ENCODE measurements at regions not wholly inside any gene's neighbourhood (a gene's known extent, or its start where the extent isn't known, plus 50 kb on each side); places are given as distances from the start of the nearest gene placed in this dataset.

- Histone ChIP-seq H3K9me2 (ENCODE audit: insufficient read depth) (no peaks in the 10 kb centered on the region), H4K20me1 (ENCODE audit: insufficient read depth) (no peaks in the 10 kb centered on the region), H3K27me3 (replicated peaks; ENCODE audit: insufficient read depth) (no peaks in the 10 kb centered on the region), H3K27ac (no peak overlapping the region), H3K9me3 (ENCODE audit: low read depth) (no peaks in the 10 kb centered on the region), H3K36me3 (ENCODE audit: low read depth) (no peaks in the 10 kb centered on the region), H3K4me3 (no peak overlapping the region), H3K4me2 (ENCODE audit: unreplicated experiment) (no peak overlapping the region), H3F3A (ENCODE audit: insufficient read depth) (peaks cover 14% of the 10 kb centered on the region), H3K9ac (no peak overlapping the region), H3K4me1 (ENCODE audit: insufficient read depth) (peaks cover 30% of the 10 kb centered on the region), H2AFZ (no peak overlapping the region), H3K79me2 (ENCODE audit: insufficient read depth) (no peaks in the 10 kb centered on the region)
- peak; percentile 21 for DNase-seq
- WGBS, 2 experiments (ENCODE audit: low coverage in 1 of 2, low lambda C conversion rate in 2 of 2, missing lambda C conversion rate in 2 of 2): 79 to 84% methylated on average over 4 of the region's 4 CpGs
- in situ Hi-C loops (cut with MboI): loop anchor here (25.0 kb wide), 1 partner anchor 378 kb away; no protein-coding TSS in a partner anchor
- TF ChIP-seq EZH2 (IDR thresholded peaks at IDR 0.05; ENCODE audit: insufficient read depth, poor library complexity, severe bottlenecking): no peak
- TF ChIP-seq EZH2phosphoT487 (IDR thresholded peaks at IDR 0.05; ENCODE audit: insufficient read depth, low read depth): no peak
These were observed 243.8 kb upstream of the JADE1 start for GRCh38 chr4:128565565-128566186.

GRCh38 chr4:128565054-128565453 is 244.4 kb upstream of the JADE1 start:
- TF ChIP-seq EZH2phosphoT487 (IDR thresholded peaks at IDR 0.05; ENCODE audit: insufficient read depth, low read depth): no peak
- TF ChIP-seq EZH2 (IDR thresholded peaks at IDR 0.05; ENCODE audit: insufficient read depth, poor library complexity, severe bottlenecking): no peak
- in situ Hi-C loops (cut with MboI): loop anchor here (25.0 kb wide), 1 partner anchor 378 kb away; no protein-coding TSS in a partner anchor
- Histone ChIP-seq H3K27ac (no peak overlapping the region), H3F3A (ENCODE audit: insufficient read depth) (peaks cover 12% of the 10 kb centered on the region), H3K27me3 (replicated peaks; ENCODE audit: insufficient read depth) (no peaks in the 10 kb centered on the region), H3K4me3 (no peak overlapping the region), H3K36me3 (ENCODE audit: low read depth) (no peaks in the 10 kb centered on the region), H3K9me2 (ENCODE audit: insufficient read depth) (no peaks in the 10 kb centered on the region), H3K9me3 (ENCODE audit: low read depth) (no peaks in the 10 kb centered on the region), H3K9ac (no peak overlapping the region), H2AFZ (no peak overlapping the region), H3K79me2 (ENCODE audit: insufficient read depth) (no peaks in the 10 kb centered on the region), H3K4me1 (ENCODE audit: insufficient read depth) (peaks cover 24% of the 10 kb centered on the region), H4K20me1 (ENCODE audit: insufficient read depth) (no peaks in the 10 kb centered on the region), H3K4me2 (ENCODE audit: unreplicated experiment) (no peak overlapping the region)
- no peak for DNase-seq
- 90 to 91% methylated on average over 2 of the region's 2 CpGs for WGBS, 2 experiments (ENCODE audit: low coverage in 1 of 2, low lambda C conversion rate in 2 of 2, missing lambda C conversion rate in 2 of 2)

- no peak for DNase-seq
- H2AFZ ChIP-seq: no peak overlapping the region
- no peak overlapping the region for H3K27ac ChIP-seq
- peaks cover 13% of the 10 kb centered on the region for H3F3A ChIP-seq (ENCODE audit: insufficient read depth)
- H3K9me2 ChIP-seq (ENCODE audit: insufficient read depth): no peaks in the 10 kb centered on the region
- WGBS, 2 experiments (ENCODE audit: low coverage in 1 of 2, low lambda C conversion rate in 2 of 2, missing lambda C conversion rate in 2 of 2): 92 to 97% methylated on average over 2 of the region's 2 CpGs
- no peak overlapping the region for H3K4me3 ChIP-seq
- no peaks in the 10 kb centered on the region for H3K36me3 ChIP-seq (ENCODE audit: low read depth)
- no peak overlapping the region for H3K4me2 ChIP-seq (ENCODE audit: unreplicated experiment)
- in situ Hi-C loops (cut with MboI): loop anchor here (25.0 kb wide), 1 partner anchor 377 kb away; no protein-coding TSS in a partner anchor
- no peak overlapping the region for H3K9ac ChIP-seq
- H4K20me1 ChIP-seq (ENCODE audit: insufficient read depth): no peaks in the 10 kb centered on the region
- TF ChIP-seq EZH2phosphoT487 (IDR thresholded peaks at IDR 0.05; ENCODE audit: insufficient read depth, low read depth) (no peak), EZH2 (IDR thresholded peaks at IDR 0.05; ENCODE audit: insufficient read depth, poor library complexity, severe bottlenecking) (no peak)
- no peaks in the 10 kb centered on the region for H3K27me3 ChIP-seq (replicated peaks; ENCODE audit: insufficient read depth)
- no peaks in the 10 kb centered on the region for H3K79me2 ChIP-seq (ENCODE audit: insufficient read depth)
- H3K9me3 ChIP-seq (ENCODE audit: low read depth): no peaks in the 10 kb centered on the region
- H3K4me1 ChIP-seq (ENCODE audit: insufficient read depth): peaks cover 21% of the 10 kb centered on the region
These were observed 245.3 kb upstream of the JADE1 start for GRCh38 chr4:128564081-128564630.

- in situ Hi-C loops (cut with MboI): loop anchor here (25.0 kb wide), 1 partner anchor 374 kb away; no protein-coding TSS in a partner anchor
- H3K4me2 ChIP-seq (ENCODE audit: unreplicated experiment): no peak overlapping the region
- H3K4me1 ChIP-seq (ENCODE audit: insufficient read depth): peaks cover 16% of the 10 kb centered on the region
- no peak overlapping the region for H3K27ac ChIP-seq
- 70 to 72% methylated on average over 6 of the region's 6 CpGs for whole genome bisulfite sequencing, 2 experiments (ENCODE audit: low coverage in 1 of 2, low lambda C conversion rate in 2 of 2, missing lambda C conversion rate in 2 of 2)
- no peaks in the 10 kb centered on the region for H4K20me1 ChIP-seq (ENCODE audit: insufficient read depth)
- H3K9ac ChIP-seq: no peak overlapping the region
- H3K36me3 ChIP-seq (ENCODE audit: low read depth): no peaks in the 10 kb centered on the region
- no peaks in the 10 kb centered on the region for H3K9me2 ChIP-seq (ENCODE audit: insufficient read depth)
- no peaks in the 10 kb centered on the region for H3K27me3 ChIP-seq (replicated peaks; ENCODE audit: insufficient read depth)
- H3K79me2 ChIP-seq (ENCODE audit: insufficient read depth): no peaks in the 10 kb centered on the region
- no peak overlapping the region for H3K4me3 ChIP-seq
- H2AFZ ChIP-seq: no peak overlapping the region
- TF ChIP-seq EZH2phosphoT487 (IDR thresholded peaks at IDR 0.05; ENCODE audit: insufficient read depth, low read depth) (no peak), EZH2 (IDR thresholded peaks at IDR 0.05; ENCODE audit: insufficient read depth, poor library complexity, severe bottlenecking) (no peak)
- peaks cover 21% of the 10 kb centered on the region; the same call in 1 of the 2 replicates for H3F3A ChIP-seq (ENCODE audit: insufficient read depth)
- H3K9me3 ChIP-seq (ENCODE audit: low read depth): no peaks in the 10 kb centered on the region
- no peak for DNase-seq
These were observed 248.6 kb upstream of the JADE1 start for GRCh38 chr4:128560754-128561495.

Data from GM23248 (cell line).